HG03521 (cell line): ENCODE measurements at regions not wholly inside any gene's neighbourhood (a gene's known extent, or its start where the extent isn't known, plus 50 kb on each side); places are given as distances from the start of the nearest gene placed in this dataset.

ENCODE experiments used
- ATAC-seq: cut with Tn5 transposase; IDR thresholded peaks from one replicate; pipeline ENCODE4 v1.9.1; 2021; ENCODE audit warnings: mild to moderate bottlenecking, moderate library complexity; ENCODE audit not compliant: unreplicated experiment

DNA sequence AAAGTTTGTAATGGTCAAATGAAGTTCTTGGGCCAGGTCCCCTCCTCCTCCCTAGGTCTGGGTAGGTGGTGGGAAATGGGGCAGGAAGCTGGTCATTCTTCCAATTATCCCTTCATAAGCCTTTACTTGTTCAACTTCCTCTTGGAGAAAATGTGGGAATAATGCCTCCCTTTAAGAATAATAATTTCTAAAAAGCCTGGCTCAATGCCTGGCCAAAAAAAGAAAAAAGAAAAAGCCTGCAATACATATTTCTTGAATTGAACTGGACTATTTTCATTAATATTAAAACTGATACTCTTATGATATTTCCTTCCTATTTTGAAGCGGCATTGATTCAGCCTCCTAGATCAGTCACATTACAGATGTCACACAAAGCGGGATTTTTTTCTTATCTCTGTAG lies 600.9 kb downstream of the CCDC171 start:
- no peak for ATAC-seq

DNA sequence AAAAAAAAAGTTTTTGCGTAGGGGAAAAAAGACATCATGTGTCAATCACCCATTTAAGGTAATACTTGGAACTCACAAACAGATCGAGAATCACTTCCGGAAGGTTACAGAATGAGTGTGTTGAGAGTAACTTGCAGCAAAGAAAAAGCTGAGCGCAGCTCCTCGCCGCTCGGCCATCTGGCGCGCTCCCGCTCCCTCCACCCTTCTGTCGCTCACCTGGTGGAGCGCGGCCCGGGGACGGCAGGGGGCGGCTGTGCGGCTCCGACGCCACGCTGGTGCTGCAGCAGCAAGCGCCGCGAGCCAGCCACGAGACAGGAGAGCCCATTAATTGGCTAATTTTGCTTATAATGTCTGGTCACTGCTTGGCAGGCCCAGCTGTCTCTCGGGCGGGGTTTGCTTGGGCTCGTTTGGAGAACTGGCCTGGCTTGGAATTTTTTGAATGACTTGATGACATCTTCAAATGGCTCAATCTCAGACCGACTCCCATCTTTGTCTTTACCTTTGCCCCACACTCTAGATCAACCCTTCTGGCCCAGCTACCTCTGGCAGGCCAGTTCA lies 601.8 kb downstream of the CCDC171 start:
- no peak for ATAC-seq

DNA sequence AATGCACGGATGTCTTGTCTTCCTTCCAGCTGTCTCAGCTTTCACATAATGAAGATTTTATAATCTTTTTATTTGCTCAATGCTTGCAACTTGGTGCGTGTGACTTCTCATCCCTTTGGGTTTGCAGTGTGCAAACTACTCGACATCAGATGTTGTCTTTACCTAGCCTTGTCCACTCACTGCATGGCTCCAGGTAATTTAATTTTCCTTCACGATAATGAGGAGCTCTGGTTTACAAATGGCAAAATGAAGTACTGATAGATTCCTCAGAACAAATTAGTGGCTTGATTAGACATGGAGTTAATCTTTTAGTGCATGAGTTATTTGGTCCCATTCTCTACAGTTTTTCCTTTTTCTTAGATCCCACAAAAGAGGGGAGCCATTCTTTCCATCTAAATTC lies 603.0 kb downstream of the CCDC171 start:
- ATAC-seq = no peak

DNA sequence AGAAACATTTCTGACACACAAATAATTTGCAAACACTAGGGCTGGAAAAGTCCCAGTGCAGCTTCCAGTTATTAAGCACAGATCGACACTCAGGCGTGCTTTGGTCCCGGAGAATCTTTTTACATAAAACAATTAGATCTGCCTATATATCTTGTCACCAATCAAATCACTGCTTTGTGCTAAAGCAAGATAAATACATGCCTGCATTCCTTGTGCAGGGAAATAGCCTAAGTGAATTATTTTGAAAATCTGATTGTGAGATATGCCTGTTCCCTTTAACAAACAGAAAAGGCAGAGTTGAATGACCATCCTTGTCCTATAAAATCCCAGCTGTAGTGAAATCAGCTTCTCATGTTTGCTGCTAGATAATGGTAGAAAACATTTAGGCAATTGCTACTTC lies 604.4 kb downstream of the CCDC171 start:
- ATAC-seq = no peak

DNA sequence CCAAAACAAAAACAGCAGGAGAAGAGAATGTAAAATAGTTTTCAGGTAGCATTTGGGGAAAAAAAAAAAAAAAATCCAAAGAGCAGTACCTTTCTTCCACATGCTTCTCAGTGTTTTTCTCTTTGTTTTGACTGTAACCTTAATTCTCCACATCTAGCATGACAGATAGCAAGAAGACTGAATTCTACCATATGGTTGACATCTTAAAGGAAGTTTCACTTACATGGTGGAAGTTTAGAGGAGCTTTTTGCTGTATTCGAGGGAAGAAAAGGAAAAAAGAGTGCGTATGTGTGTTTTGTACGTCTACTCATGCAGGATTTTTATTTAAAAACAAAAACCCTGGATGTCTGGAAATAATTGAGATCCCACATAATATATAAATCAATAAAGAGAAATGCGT lies 604.8 kb downstream of the CCDC171 start:
- no peak for ATAC-seq

DNA sequence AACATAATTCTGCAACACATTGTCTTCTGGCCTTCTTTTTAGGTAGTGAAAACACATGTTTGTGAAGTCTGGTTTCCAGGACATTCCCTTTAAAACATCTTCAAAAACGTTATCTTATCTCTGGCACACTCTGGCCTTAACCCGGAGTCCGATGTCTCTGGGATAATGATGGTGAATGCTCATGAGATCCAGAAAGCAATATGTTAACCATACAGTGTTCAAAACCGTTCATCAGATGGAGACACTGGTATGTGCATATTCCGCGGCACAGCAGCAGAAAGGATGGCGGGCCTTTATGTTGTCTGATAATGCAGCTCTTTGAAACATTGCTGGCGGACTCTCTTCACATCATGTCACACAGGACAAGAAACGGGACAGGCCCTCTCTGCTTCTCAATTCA lies 605.2 kb downstream of the CCDC171 start:
- ATAC-seq = no peak

DNA sequence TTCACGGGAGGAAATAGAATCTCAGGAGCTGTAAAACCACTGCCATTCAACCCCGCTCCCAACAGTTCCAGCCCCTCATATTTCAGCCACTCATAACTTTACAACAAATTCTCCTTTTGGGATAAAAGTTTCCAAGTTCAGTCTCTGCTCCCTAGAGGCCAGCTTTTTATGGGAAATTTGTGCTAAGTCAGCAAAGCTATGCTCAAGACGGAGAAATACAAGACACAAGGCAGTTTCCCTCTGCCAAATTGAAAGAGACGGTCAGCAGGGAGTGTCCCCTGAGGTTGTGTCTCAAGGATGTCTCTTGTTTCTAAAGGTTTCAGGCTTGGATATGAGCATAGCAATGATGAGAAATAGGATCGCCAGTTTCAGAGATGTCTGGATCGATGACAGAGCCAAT lies 608.6 kb downstream of the CCDC171 start:
- ATAC-seq = no peak

DNA sequence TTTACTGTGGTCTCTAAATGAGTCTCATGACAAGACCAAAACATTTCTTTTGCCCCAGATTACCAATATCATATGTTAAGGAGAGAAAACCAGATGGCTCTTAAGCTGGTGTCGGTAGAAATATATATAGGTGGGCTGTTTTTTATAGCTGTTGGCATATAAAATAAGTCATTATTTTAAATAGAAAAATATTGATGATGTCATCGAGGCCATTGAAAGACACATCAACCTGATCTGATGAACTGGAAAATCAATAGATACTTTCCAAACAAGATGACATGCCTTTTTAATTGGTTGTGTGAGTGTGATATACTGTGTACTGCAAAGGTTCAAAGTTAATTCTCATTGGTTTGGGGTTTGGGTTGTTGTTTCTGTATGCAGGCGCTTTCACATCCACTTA lies 617.3 kb downstream of the CCDC171 start:
- ATAC-seq = no peak

DNA sequence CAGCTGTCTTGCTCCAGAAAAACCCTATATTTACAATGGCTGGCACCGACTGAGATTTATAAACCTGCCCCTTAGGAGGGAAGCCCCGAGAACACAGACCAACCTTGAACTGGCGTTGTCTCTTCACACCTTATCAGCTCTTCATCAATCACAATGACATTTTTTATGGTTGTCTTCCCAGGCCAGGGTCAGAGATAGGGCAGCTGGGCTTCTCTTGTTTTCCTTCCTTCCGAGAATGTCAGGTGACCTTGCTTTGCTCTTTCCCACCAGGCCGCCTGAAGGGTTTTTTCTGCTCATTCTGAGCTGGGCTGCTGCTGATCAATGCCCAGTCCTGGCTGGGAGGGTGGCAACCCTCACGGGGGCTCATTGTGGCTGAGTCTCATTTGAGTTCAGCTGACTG lies 619.1 kb downstream of the CCDC171 start:
- ATAC-seq = no peak

DNA sequence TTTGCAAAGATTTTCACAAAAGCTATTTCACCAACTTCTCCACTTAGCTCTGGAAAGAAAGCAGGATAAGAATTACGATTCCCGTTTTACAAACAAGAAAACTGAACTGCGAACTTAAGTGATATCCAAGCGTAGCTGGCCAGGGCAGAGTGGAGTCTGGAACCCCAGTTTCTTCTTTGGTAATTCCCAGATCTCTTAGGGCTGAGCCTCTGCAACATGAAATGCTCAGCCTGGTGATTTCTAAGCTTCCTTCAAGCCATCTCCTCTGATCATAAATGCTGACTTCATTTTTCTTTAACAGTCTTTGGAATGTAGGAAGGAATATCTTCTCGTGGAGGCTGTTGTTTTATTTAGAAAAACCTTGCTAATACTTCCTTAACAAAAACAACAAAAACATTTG lies 620.0 kb downstream of the CCDC171 start:
- ATAC-seq = no peak

DNA sequence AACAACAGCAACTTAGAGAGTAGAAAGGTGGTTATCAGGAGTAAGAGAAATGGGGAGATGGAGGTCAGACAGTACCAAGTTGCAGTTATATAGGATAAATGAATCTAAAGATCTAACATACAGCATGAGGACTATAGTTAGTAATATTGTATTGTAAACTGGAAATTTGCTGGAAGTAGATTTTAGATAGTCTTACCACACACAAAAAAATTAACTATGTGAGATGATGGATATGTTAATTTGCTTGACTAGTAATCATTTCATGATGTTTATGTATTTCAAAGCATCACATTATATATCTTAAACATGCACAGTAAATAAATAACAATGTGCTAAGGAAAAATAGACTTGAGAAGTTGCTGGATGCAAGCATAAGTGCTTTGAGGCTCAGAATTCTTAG lies 622.1 kb downstream of the CCDC171 start:
- no peak for ATAC-seq

DNA sequence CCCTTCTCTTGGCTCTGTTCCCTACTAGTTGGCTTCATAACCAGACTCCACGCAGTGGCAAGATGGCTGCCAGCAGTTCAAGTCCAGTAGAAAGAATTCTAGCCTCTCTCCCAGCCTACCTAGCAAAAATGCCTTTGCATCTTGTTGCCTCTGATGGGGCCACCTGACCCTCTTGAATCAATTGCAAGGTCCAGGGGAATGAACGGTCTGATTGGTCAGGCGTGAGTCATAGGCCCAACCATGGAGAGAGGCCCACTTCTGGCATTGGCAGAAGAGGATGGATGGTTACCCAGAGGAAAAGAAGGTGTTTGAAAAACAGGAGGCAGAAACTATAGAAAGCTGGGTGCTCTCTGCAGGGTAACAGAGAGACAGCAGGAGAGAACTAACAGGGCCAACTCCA lies 622.6 kb downstream of the CCDC171 start:
- no peak for ATAC-seq

DNA sequence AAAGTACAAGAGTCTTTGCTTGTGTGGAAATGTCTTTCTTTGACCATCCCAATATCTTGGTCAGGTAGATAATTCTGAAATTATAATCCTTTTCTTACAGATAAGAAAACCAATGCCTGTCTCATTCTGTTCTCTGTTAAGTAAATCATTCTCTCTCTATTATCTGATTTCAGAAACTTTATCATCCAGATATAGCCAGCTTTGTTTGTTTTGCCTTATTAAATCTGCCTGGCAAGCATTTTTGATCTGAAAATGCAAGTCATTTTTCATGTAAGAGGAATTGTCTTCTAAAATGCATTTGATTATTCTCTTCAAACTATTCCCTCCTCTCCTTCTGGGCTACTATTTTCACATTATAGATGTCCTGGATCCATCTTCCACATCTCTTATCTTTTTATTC lies 625.5 kb downstream of the CCDC171 start:
- ATAC-seq = no peak

DNA sequence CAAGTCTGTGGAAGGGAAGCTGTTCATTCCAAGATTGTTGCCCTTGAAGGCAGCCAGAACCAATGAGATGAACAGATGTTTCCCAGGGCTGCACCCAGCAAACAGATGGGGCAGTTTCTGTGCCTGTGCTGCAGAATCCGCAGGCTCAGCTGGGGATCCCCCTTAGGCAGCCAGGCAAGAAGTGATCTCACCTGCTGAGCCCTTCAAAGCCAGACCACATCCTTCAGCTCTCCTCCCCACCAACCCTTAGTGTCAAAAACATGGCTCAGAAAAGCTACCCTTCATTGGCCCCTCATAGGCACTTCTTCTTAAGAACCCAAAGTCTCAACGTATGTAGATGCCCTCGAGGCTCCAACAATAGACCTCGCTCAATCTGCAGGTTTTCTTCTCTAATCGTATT lies 626.7 kb downstream of the CCDC171 start:
- ATAC-seq = no peak

DNA sequence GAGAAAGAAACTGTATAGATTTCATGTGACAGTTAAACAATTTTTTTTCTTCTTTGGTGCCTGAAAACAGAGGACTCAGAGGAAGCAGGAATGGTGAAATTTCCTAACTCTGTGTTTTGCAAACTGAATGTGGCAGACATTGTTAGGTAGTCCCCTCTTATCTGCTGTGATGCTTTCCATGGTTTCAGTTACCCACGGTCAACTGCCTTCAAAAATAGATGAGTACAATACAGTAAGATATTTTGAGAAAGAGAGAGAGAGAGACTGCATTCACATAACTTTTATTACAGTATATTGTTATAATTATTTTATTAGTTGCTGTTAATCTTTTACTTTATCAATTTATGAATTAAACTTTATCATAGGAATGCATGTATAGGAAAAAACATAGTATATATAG lies 627.2 kb downstream of the CCDC171 start:
- ATAC-seq = no peak

DNA sequence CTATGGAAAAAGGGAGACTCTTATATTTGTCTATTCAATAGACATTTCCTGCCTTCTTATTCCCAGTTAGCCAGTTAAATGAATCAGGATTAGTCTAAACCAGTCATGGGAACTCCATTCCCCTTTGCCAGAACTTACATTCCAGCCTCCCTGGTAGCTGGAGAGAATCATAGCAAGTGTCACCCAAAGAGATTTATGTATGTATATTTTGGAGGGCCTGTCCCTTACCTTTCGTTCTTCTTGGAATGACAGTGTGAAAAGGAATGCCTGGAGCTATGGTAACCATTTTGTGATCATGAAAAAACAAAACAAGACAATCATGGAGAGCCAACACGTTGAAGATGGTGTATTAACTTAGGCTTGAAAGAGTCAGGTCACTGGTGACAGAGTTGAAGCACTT lies 627.7 kb downstream of the CCDC171 start:
- ATAC-seq = no peak

DNA sequence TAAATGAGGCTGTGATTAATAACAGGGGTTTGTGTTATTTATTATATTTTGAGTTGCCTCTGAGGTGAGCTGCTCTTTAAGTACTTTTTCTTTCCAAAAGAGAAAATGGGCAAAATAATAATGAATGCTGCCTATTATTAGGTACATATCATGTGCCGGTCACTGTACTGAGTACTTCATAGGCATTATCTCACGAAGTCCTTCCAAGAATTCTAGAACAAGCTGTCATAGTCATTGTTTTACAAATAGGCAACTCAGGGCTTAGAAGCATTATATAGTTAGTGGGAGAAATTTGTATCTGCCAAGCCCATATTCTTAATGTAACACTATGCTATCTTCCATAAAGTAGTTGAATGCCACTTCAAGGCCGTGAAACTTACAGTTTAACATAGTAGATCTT lies 628.7 kb downstream of the CCDC171 start:
- no peak for ATAC-seq

DNA sequence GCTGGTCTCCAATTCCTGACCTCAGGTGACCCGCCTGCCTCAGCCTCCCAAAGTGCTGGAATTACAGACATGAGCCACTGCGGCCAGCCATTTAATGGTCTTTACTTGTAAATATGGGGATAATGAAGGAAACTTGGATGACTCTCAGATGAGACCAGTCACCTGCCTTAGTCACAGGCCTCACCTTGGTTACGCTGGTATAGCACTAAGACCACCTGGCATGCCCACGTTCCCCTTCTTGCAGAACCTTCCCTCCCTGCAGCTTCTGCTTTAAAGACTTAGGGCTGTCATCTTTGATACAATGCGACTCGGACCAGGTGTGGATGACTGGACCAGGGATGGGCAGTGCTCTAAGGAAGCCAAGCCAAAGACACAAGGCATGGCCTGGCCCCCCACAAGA lies 629.9 kb downstream of the CCDC171 start:
- no peak for ATAC-seq

DNA sequence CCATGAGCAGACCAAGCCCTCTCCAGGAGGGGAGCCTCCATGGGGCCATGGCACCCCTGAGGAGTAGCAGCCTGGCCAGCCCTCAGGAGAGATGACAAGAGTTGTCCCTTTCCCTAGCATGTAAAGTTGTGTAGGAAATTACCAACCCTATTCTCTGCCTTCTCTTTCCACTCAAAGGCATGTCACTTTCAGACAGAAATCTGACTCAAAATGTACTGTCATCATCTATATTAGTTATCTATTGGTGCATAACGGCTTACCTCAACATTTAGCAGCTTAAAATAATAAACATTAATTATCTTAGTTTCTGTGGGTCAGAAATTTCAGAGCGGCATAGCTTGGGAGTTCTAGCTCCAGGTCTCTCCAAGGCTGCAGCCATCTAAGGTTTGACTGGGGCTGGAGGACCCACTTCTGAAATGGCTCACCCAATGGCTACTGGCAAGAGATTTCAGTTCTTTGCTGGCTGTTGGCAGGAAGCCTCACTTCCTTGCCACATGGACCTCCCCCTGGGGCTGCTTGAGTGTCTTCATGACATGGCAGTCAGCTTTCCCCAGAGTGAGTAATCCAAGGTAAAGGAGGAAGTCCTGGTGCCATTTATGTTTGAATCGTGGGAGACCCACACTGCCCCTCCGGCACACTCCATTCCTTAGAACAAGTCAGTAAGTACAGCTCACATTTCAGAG lies 632.3 kb downstream of the CCDC171 start:
- no peak for ATAC-seq

DNA sequence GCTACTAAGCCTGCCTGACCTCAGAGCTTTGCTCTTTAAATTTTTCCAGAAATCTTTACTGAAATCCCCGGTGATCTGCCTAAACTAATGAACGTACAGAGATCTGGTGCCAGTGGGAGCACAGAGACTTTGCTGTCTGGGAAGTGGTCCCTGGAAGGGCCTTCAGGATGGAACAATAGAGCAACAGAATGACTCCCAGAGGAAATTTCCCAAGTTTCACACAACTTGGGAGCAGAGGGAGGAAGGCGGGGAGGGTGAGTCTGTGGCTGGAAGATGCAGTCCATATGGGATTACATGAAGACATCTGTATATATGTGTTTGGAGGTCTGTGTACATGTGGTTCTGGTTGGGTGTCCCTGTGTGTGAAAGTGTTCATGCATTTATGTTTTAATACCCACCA lies 638.3 kb downstream of the CCDC171 start:
- ATAC-seq = no peak

DNA sequence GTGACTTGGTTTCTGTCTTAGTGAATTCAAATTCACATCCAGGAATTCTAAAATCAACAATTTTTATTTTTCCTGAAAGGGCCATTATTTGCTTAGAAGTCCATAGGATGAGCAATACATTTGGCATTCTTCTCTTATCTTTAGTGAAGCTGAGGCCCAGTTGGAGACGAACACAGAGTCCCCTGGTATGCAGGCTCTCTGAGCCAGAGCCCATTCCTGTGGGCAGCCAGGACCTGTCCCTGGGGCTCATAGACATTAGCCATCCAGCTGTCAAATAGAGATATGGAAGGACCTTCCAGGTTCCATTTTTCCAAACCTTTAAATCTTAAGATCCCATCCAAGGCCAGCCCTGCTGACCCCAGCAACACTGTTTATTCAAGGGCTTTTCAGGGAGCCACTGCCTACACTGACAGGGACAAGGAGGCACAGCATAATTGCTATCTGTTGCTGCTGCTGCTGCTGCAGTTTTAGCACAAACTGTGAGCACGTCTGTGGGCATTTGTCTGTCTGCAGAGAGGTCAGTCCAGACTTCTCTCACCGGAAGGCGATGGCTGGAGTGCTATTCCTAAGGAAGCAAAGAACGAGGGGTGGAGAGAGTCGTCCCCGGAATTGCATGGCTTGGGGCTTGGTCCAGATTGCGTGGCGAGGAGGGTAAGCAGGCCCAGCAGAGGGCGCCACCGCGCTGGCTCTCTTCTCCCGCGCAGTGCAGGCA lies 639.0 kb downstream of the CCDC171 start:
- ATAC-seq = peak; percentile 61

DNA sequence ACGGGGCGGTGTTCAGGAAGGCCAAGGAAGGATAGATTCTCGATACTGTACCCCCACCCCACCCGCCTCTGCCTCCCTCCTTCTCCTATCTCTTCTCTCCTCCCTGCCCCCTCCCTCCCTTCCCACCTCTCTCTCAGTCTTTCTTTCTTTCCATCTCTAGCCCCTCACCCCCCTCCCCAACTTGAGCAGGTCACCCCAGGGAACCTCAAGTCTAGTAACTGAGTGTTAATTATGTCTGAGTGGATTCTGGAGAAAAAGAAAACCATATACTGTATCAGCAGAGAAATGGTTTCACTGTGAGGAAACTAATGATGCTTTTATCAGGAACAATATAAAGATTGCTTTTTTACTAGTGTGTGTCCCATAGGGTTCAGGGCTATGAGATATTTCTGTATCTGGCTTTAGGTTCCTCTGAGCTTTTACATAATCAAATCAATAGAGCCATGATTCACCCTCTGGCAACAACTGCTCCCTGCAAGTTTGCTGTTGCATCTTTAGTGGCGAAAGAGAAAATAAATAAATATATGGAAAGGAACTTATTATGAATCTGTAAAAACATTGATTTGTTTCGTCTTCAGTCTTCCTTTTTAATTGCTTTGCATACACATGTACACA lies 639.7 kb downstream of the CCDC171 start:
- ATAC-seq = no peak
